ENCODE measurements at regions not wholly inside any gene's neighbourhood (a gene's known extent, or its start where the extent isn't known, plus 50 kb on each side); places are given as distances from the start of the nearest gene placed in this dataset.

DNA sequence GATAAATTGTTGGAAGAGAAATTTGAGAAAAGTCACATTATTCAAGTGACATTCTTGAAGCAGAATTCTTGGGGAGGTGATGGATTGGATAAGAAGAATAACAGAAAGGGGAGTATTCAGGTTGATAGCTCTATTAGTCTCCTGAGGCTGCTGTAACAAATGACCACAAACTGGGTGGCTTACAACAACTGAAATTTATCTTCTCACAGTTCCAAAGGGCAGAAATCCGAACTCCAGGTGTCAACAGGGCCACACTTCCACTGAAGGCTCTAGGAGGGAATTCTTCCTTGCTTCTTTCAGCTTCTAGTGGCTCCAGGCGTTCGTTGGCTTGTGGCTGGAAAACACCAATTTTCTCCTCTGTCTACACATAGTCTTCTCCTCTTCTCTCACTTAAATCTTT is 99.8 kb downstream of the TES start:
- no peak for DNase-seq

DNA sequence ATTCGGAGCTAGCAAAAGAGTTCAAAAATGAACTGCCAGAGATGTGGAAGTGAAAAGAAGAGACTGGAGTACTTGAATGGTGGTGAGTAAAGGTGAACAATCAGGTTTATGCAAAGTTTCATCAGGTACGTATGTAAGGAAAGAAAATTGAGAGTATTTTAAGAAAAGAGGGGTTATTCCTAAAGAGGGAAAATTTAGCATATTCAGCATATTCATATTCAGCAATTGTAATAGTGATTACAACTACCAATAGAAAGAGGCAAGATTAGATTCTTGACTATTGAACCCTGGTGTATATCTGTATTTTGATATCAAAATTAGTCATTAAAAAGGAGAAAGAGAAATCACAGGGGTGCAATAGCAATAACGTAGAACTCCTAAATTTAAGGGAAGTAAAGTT is 100.9 kb downstream of the TES start:
- DNase-seq, result no peak

DNA sequence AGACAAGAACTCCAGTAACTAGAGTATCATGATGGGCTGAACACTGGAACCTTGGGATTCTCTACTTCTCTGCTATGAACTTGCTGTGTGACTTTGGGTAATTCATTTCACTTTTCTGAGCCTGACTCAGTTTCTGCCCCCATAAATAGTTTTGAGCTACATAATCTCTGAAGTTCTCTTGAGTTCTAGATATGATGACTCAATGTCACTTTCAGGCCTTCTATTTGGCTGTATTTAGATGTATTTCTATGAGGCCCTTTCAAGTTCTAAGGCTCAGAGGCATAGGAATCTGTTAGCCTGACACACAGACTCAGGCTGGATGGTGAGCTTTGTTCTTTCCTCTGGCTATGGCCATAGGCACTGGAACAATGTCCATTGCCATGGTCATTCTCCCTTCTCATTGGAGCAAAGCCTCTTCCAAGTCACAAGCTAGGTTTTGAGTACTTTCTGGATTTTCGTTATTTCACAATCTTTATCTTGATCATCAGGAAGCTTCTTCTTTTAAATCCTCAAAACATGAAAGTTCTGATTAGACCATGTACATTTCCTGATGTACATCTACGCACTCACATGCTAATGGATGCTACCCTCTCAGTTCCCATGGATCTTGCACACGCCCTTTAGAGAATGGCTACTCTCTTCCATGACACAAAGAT is 101.6 kb downstream of the TES start:
- DNase-seq, result no peak

DNA sequence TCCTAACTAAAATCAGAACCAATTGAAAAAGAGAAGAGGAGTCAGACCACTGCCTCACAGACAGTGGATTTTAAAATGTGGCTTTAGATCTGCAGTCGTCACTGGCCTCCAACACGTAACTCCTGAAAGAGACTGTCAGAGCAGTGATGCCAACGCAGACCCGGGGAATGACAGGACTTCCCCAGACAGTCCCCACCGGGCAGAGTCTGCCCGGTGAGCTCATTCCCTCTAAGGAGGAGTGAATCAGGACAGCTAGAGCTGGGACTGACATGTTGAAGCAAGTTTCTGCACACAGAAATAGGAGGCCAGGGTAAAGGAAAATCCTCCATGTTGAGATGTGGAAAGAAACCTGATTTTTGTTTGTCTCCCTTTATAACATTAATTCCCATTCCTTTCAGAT is 105.0 kb downstream of the TES start:
- DNase-seq, result no peak

DNA sequence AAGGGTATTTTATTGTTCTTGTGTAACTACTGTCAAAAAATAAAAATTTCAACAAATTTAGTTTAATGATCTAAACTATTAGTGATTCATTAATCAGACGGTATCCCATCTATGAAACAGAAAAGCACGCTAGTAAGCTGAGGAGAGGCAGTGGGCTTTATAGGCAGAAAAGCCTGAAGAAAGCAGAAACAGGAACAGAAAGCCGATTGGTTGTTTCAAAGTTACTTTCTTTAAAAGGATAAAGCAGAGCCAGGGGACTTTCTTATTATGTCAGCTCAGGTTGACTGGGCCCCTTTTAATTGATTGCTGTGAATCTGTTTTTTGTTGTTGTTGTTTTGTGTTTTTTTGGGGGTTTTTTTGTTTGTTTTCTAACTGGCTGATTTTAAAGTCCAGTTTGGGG is 105.5 kb downstream of the TES start:
- no peak for DNase-seq

DNA sequence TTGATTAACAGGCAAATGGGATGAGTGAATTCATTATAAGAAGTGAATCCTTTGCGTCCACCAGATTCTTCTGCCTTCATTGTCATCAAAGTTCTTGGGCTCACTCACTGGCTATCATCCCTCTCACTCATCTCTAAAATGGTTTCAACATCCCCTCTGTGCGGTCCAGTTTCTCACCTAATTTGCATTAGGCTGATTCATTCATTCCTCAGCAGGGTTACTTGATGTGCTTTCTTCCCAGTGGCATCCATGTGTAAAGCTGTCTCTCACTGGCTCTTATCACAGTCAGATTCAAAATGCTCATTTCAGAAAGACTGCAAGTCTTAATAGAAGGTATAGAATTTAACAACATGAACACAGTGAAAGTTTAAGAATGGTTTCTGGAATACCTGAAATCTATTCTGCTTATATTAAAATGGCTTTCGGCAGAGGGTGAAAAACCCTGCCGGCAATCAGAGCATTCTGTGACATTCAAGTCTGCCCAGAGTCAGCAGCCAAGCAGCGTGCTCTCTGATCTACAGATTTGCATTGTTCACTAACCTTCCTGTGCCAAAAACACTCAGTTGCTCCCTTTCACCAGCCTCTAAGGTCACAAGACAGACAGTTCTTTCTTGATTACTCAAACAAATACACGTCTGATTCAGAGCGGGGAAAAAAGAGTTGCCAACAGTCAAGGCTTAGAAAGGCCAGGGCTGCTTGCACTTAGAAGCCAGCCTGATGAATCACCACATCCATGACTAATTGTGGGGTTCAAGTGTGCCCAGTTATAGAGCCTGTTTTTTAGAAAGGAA is 106.7 kb downstream of the TES start:
- DNase-seq, result no peak

DNA sequence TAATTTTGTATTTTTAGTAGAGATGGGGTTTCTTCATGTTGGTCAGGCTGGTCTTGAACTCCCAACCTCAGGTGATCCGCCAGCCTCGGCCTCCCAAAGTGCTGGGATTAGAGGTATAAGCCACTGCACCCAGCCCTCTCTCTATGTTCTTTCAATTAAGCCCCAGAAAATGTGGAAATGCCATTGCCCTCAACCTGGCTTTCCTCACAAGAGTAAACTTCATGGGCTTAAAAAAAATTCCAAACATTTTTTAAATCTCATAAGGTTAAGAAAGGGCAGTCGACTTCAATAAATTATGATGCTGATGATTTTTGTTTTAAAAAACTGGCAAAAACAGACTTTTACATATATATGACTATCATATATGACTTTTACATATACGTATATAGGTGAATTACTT is 107.6 kb downstream of the TES start:
- no peak for DNase-seq

DNA sequence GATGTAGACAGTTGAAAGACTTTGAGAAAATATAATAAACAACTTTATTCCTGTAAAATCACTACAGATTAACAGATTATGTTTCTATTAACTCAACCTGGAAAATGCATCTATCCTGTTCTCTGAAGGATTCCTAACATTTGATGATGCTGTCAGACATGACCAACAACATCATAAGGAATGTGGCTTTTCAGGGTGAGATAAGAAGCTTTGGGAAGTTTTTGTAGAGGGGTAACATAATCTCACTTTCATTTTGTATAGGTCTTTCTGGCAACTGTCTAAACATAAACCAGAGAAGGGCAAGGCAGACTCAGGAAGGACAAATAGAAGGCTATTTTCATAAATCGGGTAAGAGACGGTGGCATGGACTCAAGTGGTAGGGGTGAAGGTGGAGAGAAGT is 112.2 kb downstream of the TES start:
- DNase-seq, result no peak

DNA sequence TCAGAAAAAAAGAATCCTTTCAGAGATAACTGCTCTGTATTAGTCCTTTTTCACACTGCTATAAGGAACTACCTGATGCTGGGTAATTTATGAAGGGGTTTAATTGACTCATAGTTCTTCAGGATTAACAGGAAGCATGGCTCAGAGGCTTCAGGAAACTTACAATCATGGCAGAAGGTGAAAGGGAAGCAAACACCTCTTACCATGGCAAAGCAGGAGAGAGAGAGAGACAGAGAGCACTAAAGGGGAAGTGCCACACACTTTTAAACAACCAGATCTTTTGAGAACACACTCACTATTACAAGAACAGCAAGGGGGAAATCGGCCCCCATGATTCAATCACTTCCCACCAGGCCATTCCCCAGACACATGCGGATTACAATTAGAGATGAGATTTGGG is 114.2 kb downstream of the TES start:
- no peak for DNase-seq

DNA sequence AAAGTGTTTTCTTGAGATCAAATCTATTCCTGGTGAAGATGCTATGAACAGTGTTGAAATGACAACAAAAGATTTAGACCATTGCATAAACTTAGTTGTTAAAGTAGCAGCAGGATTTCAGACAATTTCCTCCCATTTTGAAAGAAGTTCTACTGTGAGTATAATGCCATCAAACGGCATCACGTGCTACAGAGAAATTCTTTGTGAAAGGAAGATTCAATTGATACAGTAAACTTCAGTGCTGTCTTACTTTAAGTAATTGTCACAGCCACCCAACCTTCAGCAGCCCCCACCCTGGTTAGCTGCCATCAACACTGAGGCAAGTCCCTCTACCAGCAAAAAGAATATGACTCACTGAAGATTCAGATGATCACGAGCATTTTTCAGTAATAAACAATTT is 115.2 kb downstream of the TES start:
- DNase-seq, result no peak

DNA sequence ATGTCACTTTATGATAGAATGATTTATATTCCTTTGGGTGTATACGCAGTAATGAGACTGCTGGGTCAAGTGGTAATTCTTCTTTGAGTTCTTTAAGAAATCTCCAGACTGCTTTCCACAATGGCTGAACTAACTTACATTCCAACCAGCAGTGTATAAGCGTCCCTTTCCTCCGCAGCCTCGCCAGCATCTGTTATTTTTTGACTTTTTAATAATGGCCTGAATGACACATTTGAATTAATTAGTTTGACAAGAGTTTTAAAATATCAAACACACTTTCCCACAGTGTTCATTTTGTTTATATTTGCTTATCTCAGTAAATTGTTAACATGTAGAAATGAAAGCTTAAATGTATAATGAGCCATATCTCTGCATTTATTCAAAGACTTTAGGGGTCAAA is 116.8 kb downstream of the TES start:
- no peak for DNase-seq

DNA sequence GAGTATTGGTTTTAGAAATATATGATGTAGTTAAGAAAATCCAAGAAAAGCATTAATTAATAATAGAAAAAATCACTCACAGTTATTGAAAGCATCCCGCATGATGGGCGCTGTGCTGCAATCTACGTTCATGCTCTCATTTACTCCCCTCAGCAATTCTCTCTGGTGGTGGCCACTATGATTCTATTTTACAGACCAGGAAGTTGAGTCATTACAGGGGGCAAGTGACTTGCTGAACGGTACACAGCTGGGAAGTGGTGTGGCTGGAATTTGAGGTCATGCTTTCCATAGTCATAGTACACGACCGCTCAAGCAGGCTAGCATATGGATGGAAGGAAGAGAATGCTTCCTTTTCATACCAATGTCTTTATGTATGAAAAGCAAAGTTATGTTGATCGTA is 117.4 kb downstream of the TES start:
- no peak for DNase-seq

DNA sequence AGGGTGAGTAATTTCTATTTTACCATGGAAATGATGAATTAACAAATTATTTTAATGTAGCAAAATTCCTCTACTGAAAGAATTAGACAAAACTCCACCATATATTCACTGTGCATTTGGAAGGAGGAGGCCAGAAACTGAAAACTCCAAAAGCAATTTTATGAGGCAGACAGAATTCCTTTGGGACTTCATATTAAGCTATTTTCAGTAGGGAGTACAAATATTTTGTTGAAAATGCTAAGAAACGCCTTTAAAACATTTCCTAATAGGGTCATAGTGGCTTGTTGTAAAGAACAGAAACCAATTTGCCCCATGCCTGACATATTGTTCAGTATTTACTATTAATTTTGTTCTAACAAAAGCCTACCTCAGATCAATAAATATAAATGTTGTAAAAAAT is 117.8 kb downstream of the TES start:
- DNase-seq, result no peak

DNA sequence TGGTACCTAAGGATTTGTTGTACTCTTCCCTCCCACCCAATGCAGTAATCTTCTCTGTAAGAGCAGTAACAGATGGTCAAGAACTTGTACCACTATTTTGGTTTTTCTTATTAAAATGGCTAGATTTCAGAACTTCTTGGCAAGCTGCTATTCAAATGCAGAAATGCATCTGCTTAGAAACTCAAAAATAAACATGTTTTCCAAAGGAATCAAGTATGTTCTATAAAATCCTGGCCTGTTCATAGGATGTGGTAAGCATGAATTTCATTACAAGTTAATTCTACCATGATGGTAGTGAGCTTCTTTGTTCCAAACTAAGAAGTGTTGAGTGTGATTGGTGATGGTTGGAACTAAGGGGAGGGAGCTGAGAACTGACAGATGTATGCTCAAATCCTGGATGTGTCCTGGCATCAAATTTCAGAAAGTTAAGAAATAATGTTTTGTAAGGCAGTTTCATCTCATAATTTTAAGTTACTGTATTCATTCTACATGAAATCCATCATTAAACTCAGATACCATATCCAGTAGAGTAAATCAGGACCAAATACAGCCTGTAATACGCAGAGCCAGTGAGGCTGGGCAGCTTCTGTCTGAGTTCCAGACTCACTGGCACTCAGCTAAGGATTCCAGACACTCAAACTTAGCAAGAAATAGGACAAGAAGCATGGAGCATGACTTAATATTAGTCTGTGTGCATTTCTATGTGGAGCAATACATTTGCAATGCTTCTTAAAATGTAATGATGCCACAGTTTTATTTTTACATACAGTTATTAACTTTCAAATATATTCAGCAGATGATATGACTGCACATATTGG is 119.6 kb downstream of the TES start:
- DNase-seq, result no peak

DNA sequence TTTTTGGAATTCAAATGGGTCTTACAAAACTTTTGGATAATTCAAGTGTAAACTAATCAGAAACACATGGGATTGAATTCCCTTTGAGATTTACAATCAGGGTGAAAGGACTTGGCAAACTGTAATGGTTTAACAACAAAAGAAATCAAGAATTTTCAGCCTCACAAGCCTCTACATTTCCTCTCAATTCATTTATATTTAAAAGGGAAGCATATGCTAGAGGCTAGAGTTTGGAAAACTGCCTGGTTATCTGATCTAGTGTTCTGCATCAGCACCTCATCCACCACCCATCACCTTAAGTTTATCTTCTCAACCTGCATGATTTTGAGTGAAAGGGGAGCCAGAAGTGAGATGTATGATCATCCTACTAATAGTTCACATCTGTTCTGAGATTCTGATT is 120.7 kb downstream of the TES start:
- no peak for DNase-seq

DNA sequence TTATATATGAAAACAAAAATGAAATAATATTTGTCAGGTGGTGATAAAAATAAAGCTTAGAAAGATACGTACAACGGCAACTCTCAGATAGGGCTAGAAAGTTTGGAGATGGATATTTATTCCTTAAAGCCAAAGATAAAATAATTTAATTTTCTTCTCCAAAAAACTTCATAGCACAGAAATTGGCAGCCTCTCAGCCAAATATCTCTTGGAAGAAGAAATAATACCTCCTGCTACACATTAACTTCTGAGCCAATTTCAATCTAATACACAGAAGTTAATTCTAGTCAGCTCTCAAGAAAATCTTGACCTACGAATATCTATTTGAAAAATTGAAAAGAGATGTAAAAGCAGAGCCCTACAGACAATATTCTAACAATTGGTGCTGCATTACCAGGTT is 122.4 kb downstream of the TES start:
- DNase-seq, result no peak

DNA sequence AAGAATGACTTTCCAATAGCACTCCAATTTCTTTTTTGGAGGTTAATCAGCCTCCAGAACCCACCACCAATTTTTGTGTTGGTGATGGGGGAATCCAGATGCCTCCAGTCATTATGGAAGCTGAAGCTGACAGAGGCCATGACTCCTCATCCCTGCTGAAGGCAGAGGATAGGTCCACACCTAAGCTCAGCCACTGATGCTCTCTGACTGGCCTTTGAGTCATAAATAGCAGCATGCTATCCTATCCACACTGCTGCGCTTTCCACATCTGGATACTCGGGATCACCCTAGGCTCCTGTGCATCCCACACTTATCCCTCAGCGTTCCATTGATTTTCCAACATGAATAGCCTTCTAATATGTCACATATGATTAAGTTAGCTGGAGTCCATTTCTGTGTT is 124.2 kb downstream of the TES start:
- no peak for DNase-seq

DNA sequence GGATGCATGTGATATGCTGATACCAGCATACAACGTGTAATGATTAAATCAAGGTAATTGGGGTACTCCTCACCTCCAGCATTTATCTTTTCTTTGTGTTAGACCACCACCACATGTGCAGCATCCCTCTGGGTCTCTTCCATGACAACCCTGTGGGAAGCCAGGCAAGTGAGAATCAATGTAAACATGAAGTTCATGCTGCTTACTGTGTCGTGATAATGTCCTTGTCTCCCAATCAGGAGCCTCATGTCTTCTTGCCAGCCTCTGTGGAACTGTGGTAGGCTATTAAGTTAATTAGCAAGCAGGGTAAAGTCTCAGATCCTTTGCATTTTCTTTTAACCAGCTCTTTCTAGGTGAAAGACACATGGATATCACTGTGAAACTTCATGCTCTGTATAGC is 126.7 kb downstream of the TES start:
- DNase-seq, result no peak

DNA sequence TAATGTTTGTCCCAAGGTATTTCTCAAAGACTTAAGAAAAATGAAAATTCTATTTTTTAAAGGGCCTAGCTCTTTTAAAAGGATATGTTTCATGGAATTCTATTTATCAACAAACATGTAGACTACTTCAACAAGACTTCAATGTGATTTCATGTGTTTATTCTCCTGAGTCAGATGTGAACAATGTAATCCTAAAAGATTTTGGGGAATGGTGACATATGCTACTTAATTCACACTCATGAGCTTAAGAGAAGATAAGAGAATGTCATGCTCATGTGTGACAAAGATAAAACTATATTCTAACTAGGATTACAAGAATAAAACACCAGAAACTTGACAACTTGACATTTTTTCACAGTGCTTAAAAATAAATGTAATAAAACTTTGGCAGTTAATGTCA is 127.5 kb downstream of the TES start:
- no peak for DNase-seq

DNA sequence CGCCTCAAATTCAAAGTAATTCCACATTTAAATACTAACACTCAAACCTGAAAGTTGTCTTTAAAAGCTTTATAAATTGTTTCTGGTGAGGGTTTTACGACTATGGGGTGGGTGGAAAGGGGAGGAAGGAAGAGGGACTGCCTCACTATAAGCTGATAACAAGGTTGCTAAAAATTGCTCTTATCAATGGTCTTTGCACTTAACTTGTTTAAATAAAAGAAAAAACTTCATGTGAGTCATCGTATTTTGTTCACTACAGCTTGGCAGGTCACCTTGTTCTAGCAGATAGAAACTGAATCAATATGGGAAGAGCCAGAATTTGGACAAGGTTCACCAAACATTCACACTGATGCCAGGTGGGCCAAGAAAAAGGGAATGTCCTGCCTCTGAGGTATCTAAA is 129.2 kb downstream of the TES start:
- DNase-seq, result no peak

DNA sequence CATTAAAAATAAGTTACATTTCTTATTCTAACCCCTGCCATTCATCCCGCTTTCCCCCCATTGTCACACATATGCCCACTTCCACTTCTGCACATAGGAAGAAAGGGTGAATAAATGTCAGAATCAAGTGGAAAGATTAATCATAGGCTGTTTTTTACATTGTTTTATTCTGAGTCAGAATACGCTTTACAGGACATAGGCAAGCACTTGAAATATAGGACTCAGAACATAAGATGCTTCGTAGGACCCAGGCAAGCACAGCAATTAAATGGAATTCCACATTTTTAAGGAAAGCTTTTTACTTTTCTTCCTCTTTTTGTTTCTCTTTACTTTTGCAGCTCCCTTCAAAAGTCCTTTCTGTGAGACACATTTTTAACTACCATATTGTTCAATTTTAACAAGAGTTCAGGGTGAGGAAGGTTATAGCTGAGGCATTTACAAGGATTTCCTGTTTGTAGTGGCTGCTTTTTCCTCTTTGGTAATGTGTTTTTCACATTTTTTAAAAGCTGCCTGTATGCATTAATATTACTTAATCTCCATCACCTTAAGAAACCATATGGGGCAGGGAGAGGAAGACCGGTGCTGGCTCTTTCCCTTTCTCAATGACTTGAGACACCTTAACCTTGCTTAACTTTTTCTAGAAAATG is 130.0 kb downstream of the TES start:
- DNase-seq, result no peak

DNA sequence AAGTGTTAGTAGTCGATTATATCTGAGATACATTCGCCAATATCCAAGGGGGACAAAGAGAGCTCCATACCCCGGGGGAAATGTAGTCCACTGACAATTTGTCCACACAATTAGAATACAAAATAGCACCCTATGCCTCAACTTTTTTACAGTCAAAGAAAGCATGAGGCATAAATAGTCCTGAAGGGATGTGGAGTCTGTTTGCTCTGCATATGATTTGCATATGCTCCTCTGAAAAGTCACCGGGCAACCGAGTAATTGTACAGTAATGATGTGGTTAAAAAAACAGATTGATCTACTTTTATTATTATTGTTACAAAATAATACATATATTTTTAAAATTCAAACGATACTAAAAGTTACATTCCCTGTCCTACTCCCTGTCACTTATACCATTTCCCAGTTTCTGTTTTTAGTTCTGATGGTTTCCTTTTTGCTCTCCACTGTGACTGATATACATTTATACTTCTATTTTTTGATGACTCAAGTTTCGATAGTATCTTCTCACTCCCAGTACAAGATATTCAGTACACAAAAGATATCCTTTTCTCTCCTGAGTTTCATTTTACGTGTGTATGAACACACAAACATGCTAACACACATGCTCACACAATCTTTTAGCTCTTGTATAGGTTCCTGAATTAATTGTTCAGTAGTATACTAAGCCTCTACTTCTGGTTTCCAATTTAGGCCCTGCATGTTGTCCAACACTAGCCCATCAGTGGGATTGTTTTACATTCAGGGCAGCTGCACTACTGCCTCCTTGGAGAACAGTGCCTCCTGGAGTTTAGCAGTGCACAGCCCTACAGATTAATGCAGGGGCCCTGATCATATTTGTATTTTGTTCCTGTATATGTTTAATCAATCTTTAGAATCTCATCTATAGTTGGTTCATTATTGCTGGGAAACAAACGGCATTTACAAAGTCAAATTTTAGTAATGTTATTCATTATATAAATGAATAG is 130.9 kb downstream of the TES start:
- DNase-seq, result peak; percentile 68 to 84

Measured in NCI-H526 (cell line).